Mesodermal cell (in vitro differentiated cells): ENCODE measurements at regions not wholly inside any gene's neighbourhood (a gene's known extent, or its start where the extent isn't known, plus 50 kb on each side); places are given as distances from the start of the nearest gene placed in this dataset.
A peak's percentile ranks its signal among the peaks of the same experiment; 100 is the strongest.

Experiments
- H3K27ac ChIP-seq: 2 replicates; pipeline ENCODE4 v1.7.0; 2013; ENCODE audit warnings: mild to moderate bottlenecking, low read depth, low read length, moderate library complexity; ENCODE audit not compliant: severe bottlenecking
- H3K36me3 ChIP-seq: 2 replicates; pipeline ENCODE4 v1.7.1; 2013; ENCODE audit warnings: mild to moderate bottlenecking, low read length, moderate library complexity; ENCODE audit not compliant: control insufficient read depth, insufficient read depth
- H3K4me1 ChIP-seq: one replicate; pipeline ENCODE4 v1.7.1; 2013; ENCODE audit warnings: mild to moderate bottlenecking, low read length; ENCODE audit not compliant: insufficient read depth, control insufficient read depth, poor library complexity, severe bottlenecking
- H3K4me3 ChIP-seq: 2 replicates; pipeline ENCODE4 v1.7.0; 2013; ENCODE audit warnings: low read length, control low read depth, mild to moderate bottlenecking; ENCODE audit not compliant: insufficient read depth, poor library complexity, severe bottlenecking; ENCODE audit errors: extremely low read depth
- H3K9me3 ChIP-seq: 2 replicates; pipeline ENCODE4 v1.7.1; 2013; ENCODE audit warnings: mild to moderate bottlenecking, low read length, moderate library complexity; ENCODE audit not compliant: control insufficient read depth
- WGBS, 2 experiments: methylation state at CpG; one replicate each; pipeline ENCODE4 v1.1.5; 2013; ENCODE audit warnings: missing lambda C conversion rate in 2 of 2; ENCODE audit not compliant: insufficient coverage in 2 of 2; 5-methylcytosine and 5-hydroxymethylcytosine counted together

- H3K4me3 ChIP-seq: no peak overlapping the region
- H3K36me3 ChIP-seq: no peaks in the 10 kb centered on the region
- no CpG with 5 or more reads among the region's 1 CpG for WGBS, 2 experiments
- no peaks in the 10 kb centered on the region for H3K9me3 ChIP-seq
- H3K27ac ChIP-seq: no peak overlapping the region
- no peaks in the 10 kb centered on the region for H3K4me1 ChIP-seq
Measured at GRCh38 chr9:86858009-86858408, 89.3 kb downstream of the GAS1 start.

- no peaks in the 10 kb centered on the region for H3K4me1 ChIP-seq
- H3K9me3 ChIP-seq: no peaks in the 10 kb centered on the region
- H3K4me3 ChIP-seq: no peak overlapping the region
- H3K36me3 ChIP-seq: no peaks in the 10 kb centered on the region
- no peak overlapping the region for H3K27ac ChIP-seq
- WGBS, 2 experiments: 86 to 100% methylated on average over 1 to 3 of the region's 3 CpGs
Measured at GRCh38 chr9:86856259-86856658, 91.0 kb downstream of the GAS1 start.

GRCh38 chr9:86854898-86855523 is 92.3 kb downstream of the GAS1 start:
- Histone ChIP-seq H3K9me3 (no peaks in the 10 kb centered on the region), H3K4me1 (no peaks in the 10 kb centered on the region), H3K4me3 (no peak overlapping the region), H3K36me3 (no peaks in the 10 kb centered on the region), H3K27ac (peak overlapping the region; percentile 66)
- WGBS, 2 experiments: 33 to 39% methylated on average over 3 to 4 of the region's 5 CpGs

GRCh38 chr9:86846656-86847055 is 100.7 kb downstream of the GAS1 start:
- Histone ChIP-seq H3K36me3 (no peaks in the 10 kb centered on the region), H3K9me3 (no peaks in the 10 kb centered on the region), H3K4me3 (no peak overlapping the region), H3K27ac (no peak overlapping the region), H3K4me1 (no peaks in the 10 kb centered on the region)
- WGBS, 2 experiments: 79 to 100% methylated on average over 4 of the region's 5 CpGs

GRCh38 chr9:86843206-86843605 is 104.1 kb downstream of the GAS1 start:
- Histone ChIP-seq H3K36me3 (no peaks in the 10 kb centered on the region), H3K4me3 (no peak overlapping the region), H3K27ac (no peak overlapping the region), H3K4me1 (no peaks in the 10 kb centered on the region), H3K9me3 (no peaks in the 10 kb centered on the region)
- 100% methylated on average over 1 of the region's 1 CpG for WGBS, 2 experiments

- 84 to 92% methylated on average over 5 of the region's 6 CpGs for WGBS, 2 experiments
- H3K4me3 ChIP-seq: no peak overlapping the region
- no peaks in the 10 kb centered on the region for H3K9me3 ChIP-seq
- no peaks in the 10 kb centered on the region for H3K36me3 ChIP-seq
- H3K4me1 ChIP-seq: no peaks in the 10 kb centered on the region
- H3K27ac ChIP-seq: no peak overlapping the region
Measured at GRCh38 chr9:86842573-86842972, 104.7 kb downstream of the GAS1 start.

- WGBS, 2 experiments: 95 to 100% methylated on average over 2 of the region's 3 CpGs
- Histone ChIP-seq H3K27ac (no peak overlapping the region), H3K4me3 (no peak overlapping the region), H3K9me3 (no peaks in the 10 kb centered on the region), H3K36me3 (no peaks in the 10 kb centered on the region), H3K4me1 (no peaks in the 10 kb centered on the region)
Measured at GRCh38 chr9:86839522-86839921, 107.8 kb downstream of the GAS1 start.

- Histone ChIP-seq H3K9me3 (no peaks in the 10 kb centered on the region), H3K4me3 (no peak overlapping the region), H3K27ac (no peak overlapping the region), H3K36me3 (no peaks in the 10 kb centered on the region), H3K4me1 (no peaks in the 10 kb centered on the region)
- WGBS, 2 experiments: 89 to 90% methylated on average over 13 of the region's 17 CpGs
Measured at GRCh38 chr9:86838519-86839497, 108.5 kb downstream of the GAS1 start.

GRCh38 chr9:86837345-86837744 is 110.0 kb downstream of the GAS1 start:
- 80 to 100% methylated on average over 1 of the region's 4 CpGs for WGBS, 2 experiments

GRCh38 chr9:86836797-86837196 is 110.5 kb downstream of the GAS1 start:
- WGBS, 2 experiments: 70 to 89% methylated on average over 1 to 4 of the region's 5 CpGs
- Histone ChIP-seq H3K4me3 (no peak overlapping the region), H3K27ac (no peak overlapping the region), H3K4me1 (no peaks in the 10 kb centered on the region), H3K36me3 (no peaks in the 10 kb centered on the region), H3K9me3 (no peaks in the 10 kb centered on the region)

More at GRCh38 chr9:86837345-86837744, 110.0 kb downstream of the GAS1 start:
- no peaks in the 10 kb centered on the region for H3K9me3 ChIP-seq
- H3K4me3 ChIP-seq: no peak overlapping the region
- H3K27ac ChIP-seq: no peak overlapping the region
- no peaks in the 10 kb centered on the region for H3K4me1 ChIP-seq
- no peaks in the 10 kb centered on the region for H3K36me3 ChIP-seq

- Histone ChIP-seq H3K36me3 (no peaks in the 10 kb centered on the region), H3K9me3 (no peaks in the 10 kb centered on the region), H3K27ac (no peak overlapping the region), H3K4me3 (no peak overlapping the region), H3K4me1 (no peaks in the 10 kb centered on the region)
- WGBS, 2 experiments: 100% methylated on average over 1 of the region's 1 CpG; no CpG with 5 or more reads in 1 of the 2 experiments
Measured at GRCh38 chr9:86836266-86836665, 111.0 kb downstream of the GAS1 start.
